ENCODE measurements at regions not wholly inside any gene's neighbourhood (a gene's known extent, or its start where the extent isn't known, plus 50 kb on each side); places are given as distances from the start of the nearest gene placed in this dataset.

- no peak for DNase-seq (ENCODE audit: low spot score)
Measured at GRCh38 chr10:108850138-108850854, 1073.0 kb downstream of the XPNPEP1 start.

DNA sequence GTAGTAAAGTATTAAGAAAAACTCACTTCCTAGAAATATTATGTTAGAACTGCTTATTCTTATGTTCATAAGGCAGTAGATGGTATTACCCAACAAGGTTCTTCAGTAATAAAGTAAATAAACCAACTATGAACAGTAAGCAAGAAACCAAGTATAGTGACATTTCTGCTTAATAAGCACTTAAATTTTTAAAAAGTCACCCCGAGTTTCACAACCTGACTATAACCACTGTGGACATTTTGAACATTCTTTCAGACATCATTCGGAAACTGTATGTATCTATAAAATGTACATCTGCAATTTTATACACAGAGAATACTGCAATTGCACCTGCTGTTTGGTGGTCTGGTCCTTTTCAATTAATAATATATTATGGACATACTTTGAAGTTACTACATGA, 1073.6 kb downstream of the XPNPEP1 start:
- DNase-seq (ENCODE audit: low spot score), result no peak

DNA sequence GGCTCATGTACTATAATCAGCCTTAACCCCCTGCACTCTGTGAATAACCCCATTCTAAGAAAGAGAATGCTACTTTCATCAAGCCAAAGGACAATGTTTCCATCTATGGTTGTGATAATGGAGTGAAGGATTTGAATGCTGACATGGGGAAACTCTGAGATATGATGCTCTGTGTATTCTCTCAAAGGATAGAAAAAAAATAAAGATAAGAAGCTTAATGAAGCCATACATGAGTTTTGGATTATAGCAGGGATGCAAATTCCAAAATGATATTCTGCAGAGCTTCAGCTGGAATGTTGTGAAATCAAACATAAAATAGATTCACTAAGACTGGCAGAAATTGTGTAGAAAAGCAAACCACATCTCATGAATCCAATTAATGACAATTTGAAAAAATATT, 1074.1 kb downstream of the XPNPEP1 start:
- DNase-seq (ENCODE audit: low spot score), result no peak

- DNase-seq (ENCODE audit: low spot score), result no peak
Measured at GRCh38 chr10:108848046-108848445, 1075.3 kb downstream of the XPNPEP1 start.

DNA sequence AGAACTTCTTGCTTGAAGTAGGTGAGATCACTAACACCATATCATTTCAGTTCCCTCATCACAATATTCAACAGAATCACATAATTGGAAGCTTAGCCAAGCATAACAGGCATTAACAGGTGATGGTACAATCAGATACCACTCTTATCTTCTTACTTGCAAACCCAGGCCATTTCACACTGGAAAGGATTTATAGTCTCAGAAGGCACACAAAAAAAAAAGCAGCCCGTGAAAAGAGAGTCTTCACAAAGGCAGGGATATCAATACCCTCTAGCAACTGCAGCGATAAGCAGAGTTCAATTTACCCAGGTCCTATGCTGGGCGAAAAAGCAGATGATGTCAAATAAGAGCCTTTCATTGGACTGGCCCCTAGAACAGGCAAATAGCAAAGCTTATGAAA, 1082.4 kb downstream of the XPNPEP1 start:
- no peak for DNase-seq (ENCODE audit: low spot score)

- DNase-seq (ENCODE audit: low spot score), result no peak
Measured at GRCh38 chr10:108836362-108836761, 1086.9 kb downstream of the XPNPEP1 start.

GRCh38 chr10:108822026-108822425, 1101.3 kb downstream of the XPNPEP1 start:
- no peak for DNase-seq (ENCODE audit: low spot score)

DNA sequence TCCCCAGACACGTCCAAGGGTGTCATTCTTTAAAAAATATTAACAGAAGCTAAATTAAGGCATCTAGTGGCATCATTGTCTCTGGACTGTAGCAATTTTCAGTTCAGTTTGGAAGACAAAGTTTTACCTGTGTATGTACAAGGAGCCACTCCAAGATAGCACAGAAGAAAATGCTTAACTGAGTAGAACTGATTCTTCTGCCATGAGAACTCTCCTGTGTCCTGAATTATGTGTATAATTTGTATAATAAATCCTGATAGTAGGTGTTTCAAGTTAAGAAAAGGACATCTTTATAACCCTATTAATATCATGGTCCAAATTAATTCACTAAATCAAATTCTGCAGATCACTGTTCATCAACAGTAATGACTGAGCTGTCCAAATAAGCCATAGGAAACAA, 1104.0 kb downstream of the XPNPEP1 start:
- no peak for DNase-seq (ENCODE audit: low spot score)

- DNase-seq (ENCODE audit: low spot score), result no peak
Measured at GRCh38 chr10:108817584-108817983, 1105.7 kb downstream of the XPNPEP1 start.

DNA sequence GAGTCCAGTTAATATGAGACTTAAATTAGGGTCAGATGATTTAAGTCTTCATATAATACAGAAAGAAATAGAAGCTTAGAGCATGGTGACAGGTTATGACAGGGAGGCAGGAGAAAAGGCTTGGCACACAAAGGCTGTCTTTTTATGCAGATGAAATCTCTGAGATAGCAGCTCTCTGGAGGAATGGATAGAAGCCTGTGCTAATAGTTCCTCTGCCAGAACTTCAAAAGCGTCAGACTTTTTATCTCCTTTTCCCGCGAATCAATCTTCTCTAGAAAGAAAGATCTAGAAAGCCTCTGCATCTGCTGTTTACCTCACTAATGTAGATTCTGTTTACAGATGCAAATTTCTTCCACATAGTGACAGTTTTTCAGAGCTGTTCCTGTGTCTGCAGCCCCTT, 1106.2 kb downstream of the XPNPEP1 start:
- DNase-seq (ENCODE audit: low spot score), result no peak

GRCh38 chr10:108812906-108813305, 1110.4 kb downstream of the XPNPEP1 start:
- no peak for DNase-seq (ENCODE audit: low spot score)

- no peak for DNase-seq (ENCODE audit: low spot score)
Measured at GRCh38 chr10:108812296-108812695, 1111.0 kb downstream of the XPNPEP1 start.

DNA sequence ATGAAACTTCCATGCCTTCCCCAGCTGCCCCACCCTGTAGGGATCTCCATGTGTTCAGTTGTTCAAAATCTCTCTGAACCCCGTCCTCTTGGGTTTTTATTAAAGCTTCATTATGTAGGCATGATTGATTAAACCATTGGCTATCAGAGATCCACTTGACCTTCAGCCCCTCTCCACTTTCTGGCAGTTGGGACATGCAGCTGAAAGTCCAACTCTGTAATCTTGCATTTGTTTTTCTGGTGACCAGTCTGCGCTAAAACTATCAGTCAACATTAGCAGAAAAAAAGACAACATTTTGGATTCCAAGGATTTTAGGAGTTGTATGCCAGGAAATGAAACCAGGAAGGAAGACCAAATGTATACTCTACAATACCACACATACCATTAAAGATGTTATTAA, 1115.1 kb downstream of the XPNPEP1 start:
- DNase-seq (ENCODE audit: low spot score), result no peak

DNA sequence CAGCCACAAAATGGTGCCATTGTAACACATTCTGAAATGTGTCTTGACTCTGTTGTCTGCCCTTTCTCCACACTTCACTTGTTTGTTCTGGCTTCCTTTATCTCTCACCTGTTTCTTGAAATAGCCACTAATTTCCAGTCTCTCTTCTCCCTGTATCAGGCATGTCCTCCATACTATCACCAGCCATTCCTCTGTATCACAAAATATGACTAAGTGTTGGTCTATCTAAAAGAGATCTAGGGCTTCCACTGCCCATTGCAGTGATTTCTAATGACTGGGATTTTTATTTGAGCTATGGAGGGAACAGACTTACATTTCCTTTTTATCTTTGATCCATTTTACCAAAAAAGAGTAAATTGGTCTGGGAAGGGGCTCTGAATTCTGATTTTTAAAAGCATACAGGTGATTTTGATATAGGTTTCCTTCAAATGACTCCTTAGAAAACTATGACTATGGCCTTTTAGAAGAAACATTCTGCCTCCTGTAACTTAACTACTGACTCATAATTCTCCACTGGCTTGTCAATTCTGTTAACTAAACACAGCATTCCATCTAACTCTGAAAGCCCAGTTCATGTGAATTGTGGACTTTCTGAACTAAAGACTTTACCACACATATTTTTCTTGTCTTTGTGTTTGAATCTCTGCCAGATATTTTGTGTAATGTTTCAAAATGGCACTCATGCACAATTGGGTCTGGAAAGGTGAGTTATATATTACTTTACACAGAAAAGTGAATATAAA, 1121.4 kb downstream of the XPNPEP1 start:
- DNase-seq (ENCODE audit: low spot score), result no peak

- DNase-seq (ENCODE audit: low spot score), result no peak
Measured at GRCh38 chr10:108801220-108801619, 1122.1 kb downstream of the XPNPEP1 start.

DNA sequence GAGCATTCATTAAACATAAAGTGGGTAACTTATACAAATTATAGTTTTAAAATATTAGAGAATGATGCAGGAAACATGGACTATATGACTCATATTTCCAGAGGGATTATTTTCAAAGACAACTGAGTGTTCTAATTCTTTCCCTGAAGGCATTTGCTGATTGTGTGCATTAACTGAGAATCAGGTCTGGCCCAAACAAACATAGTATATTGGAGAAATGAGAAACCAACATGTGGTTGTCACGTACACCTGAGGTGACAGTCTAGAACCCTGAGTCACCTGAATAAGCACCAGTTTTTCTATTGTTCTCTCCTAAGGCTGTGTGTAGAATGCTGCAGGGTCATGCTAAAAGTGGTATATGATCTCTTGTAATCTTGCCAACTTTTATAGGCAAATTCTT, 1125.7 kb downstream of the XPNPEP1 start:
- no peak for DNase-seq (ENCODE audit: low spot score)

- DNase-seq (ENCODE audit: low spot score), result no peak
Measured at GRCh38 chr10:108791794-108792474, 1131.4 kb downstream of the XPNPEP1 start.

DNA sequence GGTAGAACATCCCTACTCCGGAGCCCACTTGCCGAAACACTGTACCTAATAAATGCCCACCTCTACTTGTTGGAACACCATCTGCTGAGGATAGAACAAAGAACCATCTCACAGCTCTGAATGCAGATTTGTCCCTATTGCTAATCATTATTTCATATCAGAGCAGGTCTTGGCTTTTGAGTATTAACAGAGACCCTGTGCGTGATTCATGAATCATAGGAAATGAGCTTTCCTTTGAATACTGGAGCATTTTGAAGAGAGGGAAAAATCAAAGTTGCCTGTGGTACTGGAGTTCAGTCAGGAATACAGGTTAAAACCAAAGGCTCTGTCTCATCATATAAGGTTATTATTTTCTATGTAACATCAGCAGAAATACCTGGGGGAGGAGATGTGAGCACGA, 1132.3 kb downstream of the XPNPEP1 start:
- DNase-seq (ENCODE audit: low spot score), result no peak

DNA sequence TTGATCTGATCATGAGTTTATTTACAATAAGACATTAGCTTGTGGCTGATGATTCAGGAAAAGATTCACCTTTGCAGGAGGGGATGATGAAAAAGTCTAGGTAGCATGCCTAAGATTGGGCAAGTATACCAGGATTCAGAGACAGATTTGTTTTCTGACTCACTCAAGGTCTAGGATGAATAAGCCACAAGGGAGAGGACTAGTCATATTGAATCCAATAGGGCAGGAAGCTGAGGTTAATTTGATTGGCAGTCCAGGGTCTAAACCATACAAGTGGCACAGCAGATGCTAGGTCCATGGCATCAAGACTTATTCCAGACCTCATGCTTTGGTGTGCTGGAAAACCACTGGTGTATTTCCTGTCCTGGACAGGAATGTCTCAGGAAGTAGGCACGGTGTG, 1133.4 kb downstream of the XPNPEP1 start:
- DNase-seq (ENCODE audit: low spot score), result no peak

- no peak for DNase-seq (ENCODE audit: low spot score)
Measured at GRCh38 chr10:108789336-108789735, 1134.0 kb downstream of the XPNPEP1 start.

DNA sequence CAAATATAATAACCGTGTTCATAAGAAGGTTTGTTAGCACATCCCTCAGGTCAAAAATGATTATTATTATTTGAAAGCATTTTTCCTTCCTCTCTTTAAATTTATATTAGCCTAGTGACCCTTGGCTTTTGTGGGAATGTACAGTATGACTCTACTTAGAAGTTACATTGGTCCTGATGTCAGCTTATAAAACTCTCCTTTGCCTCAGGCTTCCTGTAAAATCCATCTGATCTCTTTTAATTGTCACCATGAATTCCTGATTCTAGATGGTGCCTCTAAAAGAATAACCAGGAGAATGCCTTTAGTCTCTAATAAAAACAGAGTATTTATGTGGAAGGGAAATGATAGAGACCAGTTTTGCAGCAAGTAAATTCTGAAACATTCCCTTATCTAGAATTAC, 1134.4 kb downstream of the XPNPEP1 start:
- no peak for DNase-seq (ENCODE audit: low spot score)

DNA sequence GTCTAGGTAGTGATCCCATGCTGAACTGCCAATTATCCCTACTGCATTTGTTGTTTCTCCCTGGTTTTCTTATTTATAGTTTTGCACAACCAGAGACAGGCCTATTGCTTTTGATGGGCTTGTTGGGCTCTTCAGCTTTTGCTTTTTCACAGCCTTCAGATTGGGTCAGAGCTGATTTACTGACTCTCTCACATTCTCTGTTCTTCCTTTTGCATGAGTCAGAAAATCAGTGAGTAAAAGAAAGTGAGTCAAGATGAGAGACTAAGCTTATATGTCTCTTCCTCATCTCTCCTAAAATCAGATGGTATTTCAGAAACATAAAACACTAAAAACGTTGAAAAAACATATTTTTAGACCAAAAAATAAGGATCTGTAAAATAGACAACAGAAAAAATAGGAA, 1135.4 kb downstream of the XPNPEP1 start:
- DNase-seq (ENCODE audit: low spot score), result no peak

DNA sequence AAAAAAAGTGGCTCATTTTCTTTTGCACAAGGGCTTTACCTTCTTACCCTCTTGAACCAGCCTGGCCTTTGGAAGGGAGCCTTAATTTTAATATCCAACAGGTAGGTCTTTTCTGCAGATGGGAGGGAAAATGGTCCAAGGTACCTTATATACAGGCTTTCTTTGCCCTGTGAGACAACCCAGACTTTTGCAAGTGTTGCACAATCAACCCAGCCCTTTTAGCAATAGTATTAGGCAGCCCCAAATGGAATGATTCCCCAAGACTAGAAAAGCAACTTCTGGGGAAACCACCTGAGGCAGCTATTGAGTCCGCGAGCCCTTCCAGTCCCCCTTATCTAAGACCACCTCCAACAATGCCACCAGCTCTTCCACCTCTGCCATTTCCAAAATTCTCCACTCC, 1138.3 kb downstream of the XPNPEP1 start:
- no peak for DNase-seq (ENCODE audit: low spot score)

Measured in ecto neural progenitor cell (in vitro differentiated cells).